Stimulated activated CD4-positive, alpha-beta T cell treated with anti-CD3 and anti-CD28 coated beads, Interleukin-4, amount 100 ng/mL, for 1 hour (primary cell): ENCODE measurements at regions not wholly inside any gene's neighbourhood (a gene's known extent, or its start where the extent isn't known, plus 50 kb on each side); places are given as distances from the start of the nearest gene placed in this dataset.

ENCODE experiments used
- DNase-seq: peaks from one replicate; pipeline ENCODE4 v3.0.0-alpha.2; 2020

- DNase-seq: no peak
These were observed 454.8 kb downstream of the TOX3 start for GRCh38 chr16:52092126-52092525.

GRCh38 chr16:52090080-52090479, 456.9 kb downstream of the TOX3 start:
- no peak for DNase-seq

- DNase-seq: no peak
These were observed 457.5 kb downstream of the TOX3 start for GRCh38 chr16:52089476-52089875.

- DNase-seq: no peak
These were observed 460.0 kb downstream of the TOX3 start for GRCh38 chr16:52086901-52087300.

- no peak for DNase-seq
These were observed 468.0 kb downstream of the TOX3 start for GRCh38 chr16:52078716-52079655.

- DNase-seq: no peak
These were observed 469.3 kb downstream of the TOX3 start for GRCh38 chr16:52077607-52078006.

- DNase-seq: no peak
These were observed 470.1 kb downstream of the TOX3 start for GRCh38 chr16:52076801-52077201.

GRCh38 chr16:52076332-52076731, 470.6 kb downstream of the TOX3 start:
- DNase-seq: no peak

- no peak for DNase-seq
These were observed 472.8 kb downstream of the TOX3 start for GRCh38 chr16:52074133-52074532.

GRCh38 chr16:52073024-52073423, 473.9 kb downstream of the TOX3 start:
- no peak for DNase-seq

GRCh38 chr16:52071101-52071500, 475.8 kb downstream of the TOX3 start:
- DNase-seq: no peak

- DNase-seq: no peak
These were observed 476.4 kb downstream of the TOX3 start for GRCh38 chr16:52070341-52071057.

GRCh38 chr16:52069866-52070265, 477.1 kb downstream of the TOX3 start:
- no peak for DNase-seq

GRCh38 chr16:52068447-52069074, 478.4 kb downstream of the TOX3 start:
- no peak for DNase-seq

- DNase-seq: no peak
These were observed 480.0 kb downstream of the TOX3 start for GRCh38 chr16:52066962-52067361.

GRCh38 chr16:52056259-52056658, 490.7 kb downstream of the TOX3 start:
- DNase-seq: no peak

- DNase-seq: no peak
These were observed 491.6 kb downstream of the TOX3 start for GRCh38 chr16:52055381-52055780.

GRCh38 chr16:52054326-52054725, 492.6 kb downstream of the TOX3 start:
- no peak for DNase-seq

GRCh38 chr16:52052818-52053217, 494.1 kb downstream of the TOX3 start:
- no peak for DNase-seq

- no peak for DNase-seq
These were observed 495.4 kb downstream of the TOX3 start for GRCh38 chr16:52051414-52052172.

GRCh38 chr16:52050418-52050817, 496.5 kb downstream of the TOX3 start:
- no peak for DNase-seq

GRCh38 chr16:52035436-52035835, 511.5 kb downstream of the TOX3 start:
- no peak for DNase-seq

GRCh38 chr16:52034830-52035229, 512.1 kb downstream of the TOX3 start:
- DNase-seq: no peak
